ENCODE measurements at regions not wholly inside any gene's neighbourhood (a gene's known extent, or its start where the extent isn't known, plus 50 kb on each side); places are given as distances from the start of the nearest gene placed in this dataset.

- no peak for TF ChIP-seq CTCF (IDR thresholded peaks at IDR 0.05; ENCODE audit: low read length)
- TF ChIP-seq EZH2 (IDR thresholded peaks at IDR 0.05; ENCODE audit: borderline replicate concordance, low read length): no peak
Measured at GRCh38 chr2:16417726-16418125, 247.9 kb downstream of the CYRIA start.
